ENCODE measurements at regions not wholly inside any gene's neighbourhood (a gene's known extent, or its start where the extent isn't known, plus 50 kb on each side); places are given as distances from the start of the nearest gene placed in this dataset.

- Mint-ChIP-seq H3K4me1 (no peaks in the 10 kb centered on the region), H3K27ac (no peak overlapping the region), H3K27me3 (no peaks in the 10 kb centered on the region), H3K4me3 (no peak overlapping the region), H3K36me3 (ENCODE audit: low read depth) (no peaks in the 10 kb centered on the region), H3K9me3 (no peaks in the 10 kb centered on the region)
- ChIA-PET CTCF (interaction anchor here (0.6 to 1.6 kb wide), 3 partner anchors 9 to 1129 kb away, joined by 3 to 5 read pairs (median 3); no protein-coding TSS in a partner anchor), POLR2A (no interaction called here)
- DNase-seq: no peak
Observed at GRCh38 chr20:24165301-24166122, 176.9 kb upstream of the GGTLC1 start.

- Mint-ChIP-seq H3K4me1 (no peaks in the 10 kb centered on the region), H3K27ac (no peak overlapping the region), H3K9me3 (no peaks in the 10 kb centered on the region), H3K36me3 (ENCODE audit: low read depth) (no peaks in the 10 kb centered on the region), H3K4me3 (no peak overlapping the region), H3K27me3 (no peaks in the 10 kb centered on the region)
- POLR2A ChIA-PET: no interaction called here
- CTCF ChIA-PET: interaction anchor here (1.6 kb wide), 1 partner anchor 8 kb away, joined by 5 read pairs; no protein-coding TSS in a partner anchor
- peak; percentile 41 for DNase-seq
Observed at GRCh38 chr20:24164360-24164759, 175.8 kb upstream of the GGTLC1 start.

DNA sequence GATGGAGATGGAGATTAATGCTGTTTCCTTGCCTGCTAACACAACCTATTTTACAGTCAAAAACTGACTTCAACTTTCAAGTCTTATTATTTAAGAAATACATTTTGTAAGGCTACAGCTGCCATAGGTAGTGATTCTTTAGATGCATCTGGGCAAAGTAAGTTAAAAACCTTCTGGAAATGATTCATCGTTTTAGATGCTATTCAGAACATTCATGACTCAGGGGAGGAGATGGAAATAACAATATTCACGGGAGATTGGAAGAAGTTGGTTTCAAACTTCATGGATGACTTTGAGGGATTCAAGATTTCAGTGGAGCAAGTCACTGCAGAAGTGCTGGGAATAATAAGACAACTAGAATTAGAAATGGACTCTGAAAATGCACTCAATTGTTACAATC, 174.9 kb upstream of the GGTLC1 start:
- no peaks in the 10 kb centered on the region for H3K4me1 Mint-ChIP-seq
- ChIA-PET CTCF (interaction anchor here (0.8 kb wide), 1 partner anchor 14 kb away, joined by 5 read pairs; no protein-coding TSS in a partner anchor), POLR2A (no interaction called here)
- H3K4me3 Mint-ChIP-seq: no peak overlapping the region
- no peaks in the 10 kb centered on the region for H3K9me3 Mint-ChIP-seq
- no peaks in the 10 kb centered on the region for H3K36me3 Mint-ChIP-seq (ENCODE audit: low read depth)
- no peak for DNase-seq
- no peaks in the 10 kb centered on the region for H3K27me3 Mint-ChIP-seq
- H3K27ac Mint-ChIP-seq: no peak overlapping the region

DNA sequence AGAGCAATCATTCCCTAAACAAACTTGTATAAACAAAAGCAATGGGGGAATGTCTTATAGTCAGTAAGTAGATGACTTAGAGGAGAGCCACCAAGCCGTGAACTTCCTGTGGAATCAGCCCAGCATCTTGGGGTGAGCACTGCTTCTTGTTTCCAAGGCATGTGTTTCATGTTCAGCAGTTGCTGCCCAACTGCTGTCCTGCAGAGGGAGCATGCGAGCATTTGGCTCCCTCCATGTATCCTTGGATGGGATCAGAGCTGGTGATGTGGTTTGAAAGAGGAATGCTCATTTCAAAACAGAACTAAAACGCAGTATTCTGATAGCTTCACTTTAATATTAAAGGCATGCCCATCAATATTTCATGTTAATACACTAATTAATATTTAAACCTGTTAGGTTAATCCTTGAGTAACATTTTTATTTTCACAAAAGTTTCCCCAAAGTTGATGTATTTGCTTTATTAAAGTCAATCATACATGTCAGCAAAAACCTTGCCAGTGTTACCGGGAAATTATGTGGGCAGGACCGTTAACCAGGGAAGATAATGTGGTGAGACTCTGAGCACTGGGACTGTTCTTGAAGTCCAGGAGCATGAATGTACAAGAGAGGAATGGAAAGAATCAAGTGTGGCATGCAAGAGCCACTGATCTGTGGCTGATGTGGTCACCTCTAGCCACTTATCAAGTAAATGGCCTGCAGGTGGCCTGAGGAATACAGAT, 172.1 kb upstream of the GGTLC1 start:
- no peaks in the 10 kb centered on the region for H3K9me3 Mint-ChIP-seq
- H3K27ac Mint-ChIP-seq: no peak overlapping the region
- no peaks in the 10 kb centered on the region for H3K27me3 Mint-ChIP-seq
- peak; percentile 17 for DNase-seq
- no peaks in the 10 kb centered on the region for H3K36me3 Mint-ChIP-seq (ENCODE audit: low read depth)
- H3K4me1 Mint-ChIP-seq: peaks cover 4% of the 10 kb centered on the region
- ChIA-PET CTCF (interaction anchor here (0.7 to 1.4 kb wide), 4 partner anchors 11 to 154 kb away, joined by 3 to 4 read pairs (median 3); no protein-coding TSS in a partner anchor), POLR2A (no interaction called here)
- no peak overlapping the region for H3K4me3 Mint-ChIP-seq

GRCh38 chr20:24158281-24158680, 169.7 kb upstream of the GGTLC1 start:
- no peak for DNase-seq
- H3K36me3 Mint-ChIP-seq (ENCODE audit: low read depth): no peaks in the 10 kb centered on the region
- H3K9me3 Mint-ChIP-seq: no peaks in the 10 kb centered on the region
- H3K27me3 Mint-ChIP-seq: no peaks in the 10 kb centered on the region
- CTCF ChIA-PET: interaction anchor here (0.8 kb wide), 1 partner anchor 637 kb away, joined by 4 read pairs; no protein-coding TSS in a partner anchor
- H3K27ac Mint-ChIP-seq: no peak overlapping the region
- POLR2A ChIA-PET: no interaction called here
- H3K4me1 Mint-ChIP-seq: peaks cover 4% of the 10 kb centered on the region
- no peak overlapping the region for H3K4me3 Mint-ChIP-seq

- H3K36me3 Mint-ChIP-seq (ENCODE audit: low read depth): no peaks in the 10 kb centered on the region
- no peak overlapping the region for H3K4me3 Mint-ChIP-seq
- CTCF ChIA-PET: interaction anchor here (1.4 to 1.5 kb wide), 2 partner anchors 8 to 14 kb away, joined by 3 to 5 read pairs; no protein-coding TSS in a partner anchor
- peaks cover 4% of the 10 kb centered on the region for H3K4me1 Mint-ChIP-seq
- no peaks in the 10 kb centered on the region for H3K27me3 Mint-ChIP-seq
- DNase-seq: peak; percentile 10
- no peak overlapping the region for H3K27ac Mint-ChIP-seq
- H3K9me3 Mint-ChIP-seq: no peaks in the 10 kb centered on the region
- POLR2A ChIA-PET: no interaction called here
Observed at GRCh38 chr20:24157213-24157612, 168.6 kb upstream of the GGTLC1 start.

DNA sequence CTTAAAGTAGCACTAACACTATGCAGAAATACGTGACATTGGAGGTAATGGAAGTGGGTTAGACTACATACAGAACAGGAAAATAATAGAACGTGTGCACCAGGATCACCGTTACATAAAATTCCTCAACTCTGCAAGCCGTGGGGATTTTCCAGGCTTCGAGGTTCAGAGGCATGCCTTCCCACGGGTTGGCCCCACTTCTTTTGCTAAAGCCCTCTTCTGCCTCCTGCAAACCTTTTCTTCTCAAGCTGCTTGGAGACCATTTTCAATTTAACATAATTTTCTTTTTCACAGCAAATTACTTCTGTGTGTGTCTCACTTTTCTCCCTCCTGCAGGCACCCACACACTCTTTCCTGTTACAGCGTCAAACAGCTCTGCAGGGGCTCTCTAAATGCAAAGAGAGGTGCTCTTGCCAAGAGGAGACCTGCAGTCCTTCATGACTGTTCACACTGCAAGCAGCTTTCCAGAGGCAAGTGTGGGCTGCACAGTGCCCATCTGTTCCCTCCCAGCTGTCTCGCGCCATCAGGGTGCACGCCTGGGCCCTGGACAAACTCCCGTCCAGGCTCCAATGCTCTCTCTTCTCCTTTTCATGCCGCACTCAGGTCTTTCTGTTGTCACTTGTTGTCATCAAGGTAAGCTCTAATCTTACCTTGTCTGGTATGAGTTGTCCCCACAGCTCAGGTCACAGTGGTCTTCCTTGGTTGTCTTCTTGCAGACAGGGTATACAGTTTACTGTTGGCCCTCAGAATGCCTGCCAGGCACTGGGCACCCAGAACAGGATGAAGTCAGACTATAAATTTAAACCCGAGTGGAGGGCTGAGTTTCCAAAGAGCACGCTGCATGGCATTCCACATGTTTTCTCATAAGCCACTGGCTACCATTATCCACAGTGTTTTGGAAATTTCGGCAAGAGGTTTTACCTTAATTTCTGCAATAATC, 164.8 kb upstream of the GGTLC1 start:
- ChIA-PET CTCF (no interaction called here), POLR2A (no interaction called here)
- H3K27me3 Mint-ChIP-seq: peaks cover 2% of the 10 kb centered on the region
- no peaks in the 10 kb centered on the region for H3K36me3 Mint-ChIP-seq (ENCODE audit: low read depth)
- H3K27ac Mint-ChIP-seq: no peak overlapping the region
- no peak for DNase-seq
- no peak overlapping the region for H3K4me3 Mint-ChIP-seq
- H3K9me3 Mint-ChIP-seq: no peaks in the 10 kb centered on the region
- peaks cover 6% of the 10 kb centered on the region for H3K4me1 Mint-ChIP-seq

DNA sequence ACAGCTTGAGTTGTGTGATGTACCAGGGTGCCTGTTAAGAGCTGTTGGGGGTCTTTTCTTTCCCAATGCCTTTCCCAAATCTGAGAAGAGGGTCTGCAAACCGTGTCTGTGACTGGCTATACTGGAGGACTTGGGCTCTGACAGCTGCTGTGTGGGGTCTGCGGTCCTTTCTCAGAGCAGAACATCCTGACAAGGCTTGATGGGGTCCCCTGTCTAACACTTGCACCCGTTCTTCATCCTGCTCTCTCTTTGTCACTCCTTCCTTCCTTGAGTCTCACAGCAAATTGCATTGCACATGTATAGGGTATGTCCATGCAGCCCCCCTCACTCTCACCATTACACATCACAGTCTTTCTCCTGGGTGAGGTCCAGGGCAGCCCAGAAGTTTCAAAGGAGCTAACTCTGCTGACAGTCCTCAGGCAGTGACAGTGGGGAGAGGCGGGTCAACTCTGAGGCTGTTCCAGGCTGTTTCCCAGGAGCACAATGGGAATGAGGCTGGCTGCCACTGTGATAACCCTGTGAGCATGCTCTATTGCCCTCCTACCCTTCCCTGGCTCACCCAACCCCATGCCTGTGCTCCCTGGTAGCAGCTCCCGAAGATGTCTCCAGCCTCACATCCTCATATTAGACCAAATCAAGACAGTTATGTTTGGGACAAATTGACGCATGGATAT, 163.2 kb upstream of the GGTLC1 start:
- Mint-ChIP-seq H3K4me1 (peaks cover 7% of the 10 kb centered on the region), H3K4me3 (no peak overlapping the region), H3K36me3 (ENCODE audit: low read depth) (no peaks in the 10 kb centered on the region), H3K9me3 (no peaks in the 10 kb centered on the region), H3K27ac (no peak overlapping the region), H3K27me3 (peaks cover 2% of the 10 kb centered on the region)
- no peak for DNase-seq
- ChIA-PET CTCF (no interaction called here), POLR2A (no interaction called here)

- Mint-ChIP-seq H3K27me3 (peaks cover 5% of the 10 kb centered on the region), H3K27ac (no peak overlapping the region), H3K36me3 (ENCODE audit: low read depth) (no peaks in the 10 kb centered on the region), H3K9me3 (peaks cover 2% of the 10 kb centered on the region), H3K4me1 (peaks cover 7% of the 10 kb centered on the region), H3K4me3 (no peak overlapping the region)
- ChIA-PET POLR2A (no interaction called here), CTCF (interaction anchor here (1.2 to 1.5 kb wide), 2 partner anchors 10 to 13 kb away, joined by 3 to 5 read pairs; no protein-coding TSS in a partner anchor)
- no peak for DNase-seq
Observed at GRCh38 chr20:24150406-24150805, 161.8 kb upstream of the GGTLC1 start.

DNA sequence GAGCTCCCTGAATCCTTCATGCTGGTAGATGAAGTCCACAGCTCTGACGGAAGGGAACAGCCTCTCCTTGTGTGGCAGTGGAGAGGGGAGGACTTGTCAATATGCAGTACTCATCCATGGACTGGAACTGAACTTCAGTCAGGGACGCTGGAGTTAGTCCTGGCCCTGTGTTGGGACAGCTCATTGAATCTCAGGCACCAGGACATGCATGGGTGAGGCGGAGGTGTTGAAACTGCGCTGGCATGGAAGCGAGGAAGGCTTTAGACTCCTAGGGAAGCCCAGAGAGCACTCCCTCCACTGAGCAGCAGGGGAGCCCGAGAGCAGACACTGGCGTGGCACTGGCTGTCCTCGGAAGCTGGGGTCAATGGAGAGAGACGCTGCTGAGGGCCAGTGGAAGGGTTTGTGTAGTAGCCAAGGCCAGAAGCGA, 161.3 kb upstream of the GGTLC1 start:
- H3K27ac Mint-ChIP-seq: no peak overlapping the region
- no peak overlapping the region for H3K4me3 Mint-ChIP-seq
- ChIA-PET POLR2A (no interaction called here), CTCF (interaction anchor here (0.8 to 1.5 kb wide), 3 partner anchors 9 to 13 kb away, joined by 3 to 5 read pairs (median 3); no protein-coding TSS in a partner anchor)
- no peak for DNase-seq
- H3K4me1 Mint-ChIP-seq: peaks cover 7% of the 10 kb centered on the region
- H3K36me3 Mint-ChIP-seq (ENCODE audit: low read depth): no peaks in the 10 kb centered on the region
- H3K9me3 Mint-ChIP-seq: peaks cover 2% of the 10 kb centered on the region
- peaks cover 5% of the 10 kb centered on the region for H3K27me3 Mint-ChIP-seq

DNA sequence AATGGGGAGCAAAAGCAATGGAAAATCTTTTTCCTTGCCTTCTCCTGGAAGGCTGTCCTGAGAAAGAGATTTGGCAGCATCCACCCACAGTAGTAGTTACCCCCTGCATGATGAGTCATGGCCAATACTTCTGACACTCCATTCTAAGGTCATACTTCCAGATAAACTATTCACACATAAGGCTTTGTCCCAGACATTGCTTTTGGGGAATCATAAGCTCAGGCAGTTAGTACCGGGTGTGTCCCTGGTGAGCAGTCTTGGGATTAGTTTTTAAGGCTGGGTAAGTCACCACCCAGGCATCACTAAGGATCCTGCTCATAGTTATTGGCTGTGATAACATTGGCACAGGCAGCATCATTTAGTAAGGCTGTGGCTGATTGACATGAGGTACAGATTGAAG, 160.6 kb upstream of the GGTLC1 start:
- ChIA-PET CTCF (interaction anchor here (0.8 to 1.2 kb wide), 5 partner anchors 11 to 125 kb away, joined by 3 to 5 read pairs (median 3); no protein-coding TSS in a partner anchor), POLR2A (no interaction called here)

DNA sequence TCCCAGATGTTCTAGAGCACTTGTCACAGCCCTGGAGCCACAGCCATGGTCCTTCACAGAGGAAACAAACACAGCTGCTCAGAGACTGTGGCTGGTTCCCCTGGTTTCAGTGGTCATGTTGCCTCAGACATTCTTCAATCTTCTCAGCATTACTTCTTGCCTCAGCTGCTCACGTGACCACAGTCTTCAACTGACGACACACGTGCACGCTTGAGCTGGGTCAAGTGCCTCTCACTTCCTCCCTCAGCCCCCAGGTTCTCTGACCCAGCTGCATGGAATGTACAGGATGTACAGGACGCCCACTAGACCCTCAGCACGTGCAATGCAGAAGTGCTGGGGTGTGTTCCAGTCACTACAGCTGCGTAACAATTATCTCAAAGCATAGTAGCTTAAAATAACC, 159.8 kb upstream of the GGTLC1 start:
- Mint-ChIP-seq H3K4me3 (no peak overlapping the region), H3K4me1 (peaks cover 7% of the 10 kb centered on the region), H3K9me3 (peaks cover 2% of the 10 kb centered on the region), H3K27ac (no peak overlapping the region), H3K27me3 (peaks cover 5% of the 10 kb centered on the region), H3K36me3 (ENCODE audit: low read depth) (no peaks in the 10 kb centered on the region)
- DNase-seq: peak; percentile 7
- ChIA-PET POLR2A (no interaction called here), CTCF (interaction anchor here (0.8 to 1.1 kb wide), 3 partner anchors 12 to 126 kb away, joined by 3 to 4 read pairs (median 3); no protein-coding TSS in a partner anchor)

More for the DNA sequence above, 160.6 kb upstream of the GGTLC1 start:
- Mint-ChIP-seq H3K27me3 (peaks cover 5% of the 10 kb centered on the region), H3K27ac (no peak overlapping the region), H3K36me3 (ENCODE audit: low read depth) (no peaks in the 10 kb centered on the region), H3K4me3 (no peak overlapping the region), H3K9me3 (peaks cover 2% of the 10 kb centered on the region), H3K4me1 (peaks cover 7% of the 10 kb centered on the region)
- DNase-seq: no peak

All from activated CD4-positive, alpha-beta T cell treated with anti-CD3 and anti-CD28 coated beads, Interleukin-2, amount 10 ng/mL, durations not matched to agents 7 days and 5 days (primary cell).